ENCODE measurements at regions not wholly inside any gene's neighbourhood (a gene's known extent, or its start where the extent isn't known, plus 50 kb on each side); places are given as distances from the start of the nearest gene placed in this dataset.

DNA sequence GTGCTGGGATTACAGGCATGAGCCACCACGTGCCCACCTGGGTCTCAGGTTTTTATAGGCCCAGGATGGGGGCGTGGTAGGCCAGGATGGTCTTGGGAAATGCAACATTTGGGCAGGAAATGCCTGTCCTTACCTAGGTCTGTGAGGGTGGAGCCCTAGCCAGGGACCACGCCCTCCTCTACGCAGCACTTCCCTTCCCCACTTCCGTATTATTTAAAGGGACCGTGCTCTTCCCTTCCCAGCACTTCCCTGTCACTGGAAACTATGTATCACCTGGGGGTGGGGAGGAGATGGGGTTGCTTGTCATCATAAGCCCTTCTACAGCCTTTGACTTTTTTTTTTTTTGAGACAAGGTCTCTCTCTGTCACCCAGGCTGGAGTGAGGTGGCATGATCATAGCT lies 238.9 kb upstream of the NLRP1 start:
- no peak overlapping the region for H3K4me3 ChIP-seq (ENCODE audit: low read length in 2 of 2)
- H3K27me3 ChIP-seq (ENCODE audit: control insufficient read depth in 2 of 2, insufficient read depth in 1 of 2, low read length in 1 of 2): no peaks in the 10 kb centered on the region
- WGBS: 66% methylated on average over 6 of the region's 6 CpGs
- H3K27ac ChIP-seq (ENCODE audit: low read depth in 1 of 2, low read length in 1 of 2): no peak overlapping the region
- no peaks in the 10 kb centered on the region for H3K4me1 ChIP-seq (ENCODE audit: control insufficient read depth in 2 of 2, insufficient read depth in 2 of 2, low read length in 2 of 2)
- H3K36me3 ChIP-seq (ENCODE audit: control insufficient read depth in 2 of 2, insufficient read depth in 2 of 2, low read length in 1 of 2): no peaks in the 10 kb centered on the region
- peaks cover 0 to 1% of the 10 kb centered on the region in 2 donors for H3K9me3 ChIP-seq (ENCODE audit: control insufficient read depth in 2 of 2, insufficient read depth in 1 of 2, low read length in 1 of 2)
- DNase-seq (ENCODE audit: low read depth in 6 of 9, low spot score in 9 of 9): no peak

DNA sequence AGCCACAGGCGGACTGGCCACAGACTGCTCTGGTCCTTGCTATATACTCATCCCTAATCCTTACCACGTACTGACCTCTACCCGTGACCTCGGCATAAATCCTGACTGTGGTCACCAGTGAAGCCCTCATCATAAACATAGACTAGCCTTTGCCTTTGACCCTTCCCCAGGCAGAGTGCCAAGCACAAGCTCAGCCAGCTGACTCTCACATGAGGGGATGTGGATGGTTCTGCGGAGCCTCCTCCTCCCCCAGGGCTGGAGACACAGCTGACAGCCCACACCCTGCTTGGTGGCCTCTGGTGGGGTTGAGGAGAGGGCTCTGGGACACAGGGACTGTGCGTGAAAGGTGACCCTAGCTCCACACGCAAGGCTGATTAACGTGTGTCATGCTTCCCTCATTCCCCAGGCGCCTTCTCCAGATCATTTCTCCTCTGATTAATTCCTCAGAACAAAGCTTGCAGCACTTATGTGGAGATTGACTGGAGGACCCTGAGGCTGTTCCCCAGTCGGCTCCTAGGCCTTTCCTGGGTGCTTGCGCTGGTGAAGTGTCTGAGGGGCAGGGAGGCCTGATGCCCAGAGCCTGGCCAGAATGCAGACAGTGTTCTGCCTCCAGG lies 241.5 kb upstream of the NLRP1 start:
- Histone ChIP-seq H3K4me1 (ENCODE audit: control insufficient read depth in 2 of 2, insufficient read depth in 2 of 2, low read length in 2 of 2) (no peaks in the 10 kb centered on the region), H3K4me3 (ENCODE audit: low read length in 2 of 2) (no peak overlapping the region), H3K36me3 (ENCODE audit: control insufficient read depth in 2 of 2, insufficient read depth in 2 of 2, low read length in 1 of 2) (no peaks in the 10 kb centered on the region), H3K27ac (ENCODE audit: low read depth in 1 of 2, low read length in 1 of 2) (no peak overlapping the region), H3K9me3 (ENCODE audit: control insufficient read depth in 2 of 2, insufficient read depth in 1 of 2, low read length in 1 of 2) (peaks cover 0 to 1% of the 10 kb centered on the region in 2 donors), H3K27me3 (ENCODE audit: control insufficient read depth in 2 of 2, insufficient read depth in 1 of 2, low read length in 1 of 2) (no peaks in the 10 kb centered on the region)
- DNase-seq (ENCODE audit: low read depth in 6 of 9, low spot score in 9 of 9): no peak
- 91% methylated on average over 11 of the region's 11 CpGs for whole genome bisulfite sequencing

GRCh38 chr17:5826384-5826783 lies 242.1 kb upstream of the NLRP1 start:
- Histone ChIP-seq H3K27me3 (ENCODE audit: control insufficient read depth in 2 of 2, insufficient read depth in 1 of 2, low read length in 1 of 2) (no peaks in the 10 kb centered on the region), H3K36me3 (ENCODE audit: control insufficient read depth in 2 of 2, insufficient read depth in 2 of 2, low read length in 1 of 2) (no peaks in the 10 kb centered on the region), H3K4me1 (ENCODE audit: control insufficient read depth in 2 of 2, insufficient read depth in 2 of 2, low read length in 2 of 2) (no peaks in the 10 kb centered on the region), H3K4me3 (ENCODE audit: low read length in 2 of 2) (no peak overlapping the region), H3K27ac (ENCODE audit: low read depth in 1 of 2, low read length in 1 of 2) (no peak overlapping the region), H3K9me3 (ENCODE audit: control insufficient read depth in 2 of 2, insufficient read depth in 1 of 2, low read length in 1 of 2) (peaks cover 0 to 1% of the 10 kb centered on the region in 2 donors)
- no peak for DNase-seq (ENCODE audit: low read depth in 6 of 9, low spot score in 9 of 9)
- WGBS: 92% methylated on average over 2 of the region's 2 CpGs

- Histone ChIP-seq H3K27ac (ENCODE audit: low read depth in 1 of 2, low read length in 1 of 2) (no peak overlapping the region), H3K4me1 (ENCODE audit: control insufficient read depth in 2 of 2, insufficient read depth in 2 of 2, low read length in 2 of 2) (no peaks in the 10 kb centered on the region), H3K27me3 (ENCODE audit: control insufficient read depth in 2 of 2, insufficient read depth in 1 of 2, low read length in 1 of 2) (no peaks in the 10 kb centered on the region), H3K4me3 (ENCODE audit: low read length in 2 of 2) (no peak overlapping the region), H3K9me3 (ENCODE audit: control insufficient read depth in 2 of 2, insufficient read depth in 1 of 2, low read length in 1 of 2) (no peaks in the 10 kb centered on the region), H3K36me3 (ENCODE audit: control insufficient read depth in 2 of 2, insufficient read depth in 2 of 2, low read length in 1 of 2) (no peaks in the 10 kb centered on the region)
- 67% methylated on average over 4 of the region's 4 CpGs for WGBS
- DNase-seq (ENCODE audit: low read depth in 6 of 9, low spot score in 9 of 9): no peak
These were observed 239.3 kb upstream of the WSCD1 start for GRCh38 chr17:5830921-5831320.

GRCh38 chr17:5832886-5833285 lies 237.3 kb upstream of the WSCD1 start:
- H3K36me3 ChIP-seq (ENCODE audit: control insufficient read depth in 2 of 2, insufficient read depth in 2 of 2, low read length in 1 of 2): no peaks in the 10 kb centered on the region
- no peak overlapping the region for H3K27ac ChIP-seq (ENCODE audit: low read depth in 1 of 2, low read length in 1 of 2)
- H3K4me3 ChIP-seq (ENCODE audit: low read length in 2 of 2): no peak overlapping the region
- no peaks in the 10 kb centered on the region for H3K27me3 ChIP-seq (ENCODE audit: control insufficient read depth in 2 of 2, insufficient read depth in 1 of 2, low read length in 1 of 2)
- H3K9me3 ChIP-seq (ENCODE audit: control insufficient read depth in 2 of 2, insufficient read depth in 1 of 2, low read length in 1 of 2): no peaks in the 10 kb centered on the region
- H3K4me1 ChIP-seq (ENCODE audit: control insufficient read depth in 2 of 2, insufficient read depth in 2 of 2, low read length in 2 of 2): no peaks in the 10 kb centered on the region
- peak in 1 of 9 donors; percentile 10 for DNase-seq (ENCODE audit: low read depth in 6 of 9, low spot score in 9 of 9)
- WGBS: 15% methylated on average over 1 of the region's 1 CpG

DNA sequence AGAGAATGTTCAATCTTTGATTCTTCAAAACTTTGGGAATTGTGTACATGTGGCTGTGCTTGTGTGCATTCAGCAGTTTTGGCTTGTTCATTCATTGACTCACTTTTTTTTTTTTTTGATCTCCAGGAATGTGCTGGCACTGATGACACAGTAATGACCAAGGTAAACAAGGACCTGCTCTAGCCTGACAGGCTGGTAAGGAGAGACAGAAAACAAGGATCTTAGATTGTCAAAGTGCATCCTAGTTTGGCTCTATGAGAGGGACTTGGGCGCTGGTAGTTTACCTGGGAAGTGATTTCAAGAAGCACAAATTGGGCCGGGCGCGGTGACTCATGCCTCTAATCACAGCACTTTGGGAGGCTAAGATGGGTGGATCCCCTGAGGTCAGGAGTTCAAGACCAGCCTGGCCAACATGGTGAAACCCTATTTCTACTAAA lies 233.1 kb upstream of the WSCD1 start:
- H3K36me3 ChIP-seq (ENCODE audit: control insufficient read depth in 2 of 2, insufficient read depth in 2 of 2, low read length in 1 of 2): no peaks in the 10 kb centered on the region
- DNase-seq (ENCODE audit: low read depth in 6 of 9, low spot score in 9 of 9): no peak
- H3K9me3 ChIP-seq (ENCODE audit: control insufficient read depth in 2 of 2, insufficient read depth in 1 of 2, low read length in 1 of 2): no peaks in the 10 kb centered on the region
- no peak overlapping the region for H3K27ac ChIP-seq (ENCODE audit: low read depth in 1 of 2, low read length in 1 of 2)
- 96% methylated on average over 4 of the region's 4 CpGs for WGBS
- H3K4me3 ChIP-seq (ENCODE audit: low read length in 2 of 2): no peak overlapping the region
- no peaks in the 10 kb centered on the region for H3K4me1 ChIP-seq (ENCODE audit: control insufficient read depth in 2 of 2, insufficient read depth in 2 of 2, low read length in 2 of 2)
- H3K27me3 ChIP-seq (ENCODE audit: control insufficient read depth in 2 of 2, insufficient read depth in 1 of 2, low read length in 1 of 2): no peaks in the 10 kb centered on the region

DNA sequence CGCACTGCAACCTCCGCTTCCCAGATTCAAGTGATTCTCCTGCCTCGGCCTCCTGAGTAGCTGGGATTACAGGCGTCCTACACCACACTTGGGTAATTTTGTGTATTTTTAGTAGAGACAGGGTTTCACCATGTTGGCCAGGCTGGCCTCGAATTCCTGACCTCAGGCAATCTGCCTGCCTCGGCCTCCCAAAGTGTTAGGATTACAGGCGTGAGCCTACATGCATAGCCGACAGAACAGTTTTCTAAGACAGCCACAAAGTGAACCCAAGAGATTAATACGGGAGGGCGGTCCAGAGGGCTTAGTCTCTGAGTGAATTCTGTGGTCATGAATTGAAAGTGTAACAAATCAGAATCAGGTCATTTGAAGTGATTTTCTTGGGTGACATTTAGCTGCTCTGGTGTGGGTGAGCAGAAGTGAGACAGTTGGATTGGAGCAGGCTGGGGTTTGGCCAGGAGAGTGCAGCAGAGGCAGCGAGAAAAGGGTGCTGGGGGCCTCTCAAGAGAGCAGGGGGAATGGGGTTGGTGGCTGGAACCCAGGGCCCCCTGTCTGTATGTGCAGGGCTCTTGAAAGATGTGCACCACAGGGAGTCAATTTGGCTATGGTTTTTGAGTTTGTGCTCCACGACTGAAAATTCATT lies 231.4 kb upstream of the WSCD1 start:
- Histone ChIP-seq H3K36me3 (ENCODE audit: control insufficient read depth in 2 of 2, insufficient read depth in 2 of 2, low read length in 1 of 2) (no peaks in the 10 kb centered on the region), H3K27ac (ENCODE audit: low read depth in 1 of 2, low read length in 1 of 2) (no peak overlapping the region), H3K9me3 (ENCODE audit: control insufficient read depth in 2 of 2, insufficient read depth in 1 of 2, low read length in 1 of 2) (no peaks in the 10 kb centered on the region), H3K4me1 (ENCODE audit: control insufficient read depth in 2 of 2, insufficient read depth in 2 of 2, low read length in 2 of 2) (no peaks in the 10 kb centered on the region), H3K4me3 (ENCODE audit: low read length in 2 of 2) (no peak overlapping the region), H3K27me3 (ENCODE audit: control insufficient read depth in 2 of 2, insufficient read depth in 1 of 2, low read length in 1 of 2) (no peaks in the 10 kb centered on the region)
- DNase-seq (ENCODE audit: low read depth in 6 of 9, low spot score in 9 of 9): no peak
- 80% methylated on average over 12 of the region's 12 CpGs for WGBS

- Histone ChIP-seq H3K9me3 (ENCODE audit: control insufficient read depth in 2 of 2, insufficient read depth in 1 of 2, low read length in 1 of 2) (peaks cover 0 to 2% of the 10 kb centered on the region in 2 donors), H3K36me3 (ENCODE audit: control insufficient read depth in 2 of 2, insufficient read depth in 2 of 2, low read length in 1 of 2) (no peaks in the 10 kb centered on the region), H3K27me3 (ENCODE audit: control insufficient read depth in 2 of 2, insufficient read depth in 1 of 2, low read length in 1 of 2) (no peaks in the 10 kb centered on the region), H3K4me3 (ENCODE audit: low read length in 2 of 2) (no peak overlapping the region), H3K4me1 (ENCODE audit: control insufficient read depth in 2 of 2, insufficient read depth in 2 of 2, low read length in 2 of 2) (no peaks in the 10 kb centered on the region), H3K27ac (ENCODE audit: low read depth in 1 of 2, low read length in 1 of 2) (no peak overlapping the region)
- WGBS: 93% methylated on average over 13 of the region's 13 CpGs
- DNase-seq (ENCODE audit: low read depth in 6 of 9, low spot score in 9 of 9): no peak
These were observed 229.2 kb upstream of the WSCD1 start for GRCh38 chr17:5840811-5841446.

DNA sequence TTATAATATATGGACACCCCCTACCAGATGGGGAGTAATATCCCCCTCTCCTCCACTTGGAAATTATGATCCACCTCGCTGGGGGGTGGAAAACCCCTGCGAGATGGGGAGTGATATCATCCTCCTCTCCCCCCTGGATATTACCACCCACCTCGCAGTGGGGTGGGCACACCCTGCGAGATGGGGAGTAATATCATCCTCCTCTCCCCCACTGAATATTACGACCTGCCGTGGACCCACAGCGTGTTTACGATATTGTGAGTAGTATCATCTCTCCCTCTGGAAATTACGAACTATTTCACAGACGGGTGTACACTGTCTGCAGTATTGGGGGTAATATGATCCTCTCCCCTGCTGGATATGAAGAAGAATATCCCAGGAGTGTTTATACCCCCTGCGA lies 228.3 kb upstream of the WSCD1 start:
- WGBS: 93% methylated on average over 11 of the region's 11 CpGs
- no peak for DNase-seq (ENCODE audit: low read depth in 6 of 9, low spot score in 9 of 9)
- Histone ChIP-seq H3K36me3 (ENCODE audit: control insufficient read depth in 2 of 2, insufficient read depth in 2 of 2, low read length in 1 of 2) (no peaks in the 10 kb centered on the region), H3K4me1 (ENCODE audit: control insufficient read depth in 2 of 2, insufficient read depth in 2 of 2, low read length in 2 of 2) (no peaks in the 10 kb centered on the region), H3K9me3 (ENCODE audit: control insufficient read depth in 2 of 2, insufficient read depth in 1 of 2, low read length in 1 of 2) (peaks cover 0 to 3% of the 10 kb centered on the region in 2 donors), H3K4me3 (ENCODE audit: low read length in 2 of 2) (no peak overlapping the region), H3K27me3 (ENCODE audit: control insufficient read depth in 2 of 2, insufficient read depth in 1 of 2, low read length in 1 of 2) (no peaks in the 10 kb centered on the region), H3K27ac (ENCODE audit: low read depth in 1 of 2, low read length in 1 of 2) (no peak overlapping the region)
